ENCODE measurements at regions not wholly inside any gene's neighbourhood (a gene's known extent, or its start where the extent isn't known, plus 50 kb on each side); places are given as distances from the start of the nearest gene placed in this dataset.
"Not testable (repeated sequence)": the region's sequence is repeated elsewhere in the genome, so short reads cannot be mapped to it uniquely, and the experiment has no call there.

DNA sequence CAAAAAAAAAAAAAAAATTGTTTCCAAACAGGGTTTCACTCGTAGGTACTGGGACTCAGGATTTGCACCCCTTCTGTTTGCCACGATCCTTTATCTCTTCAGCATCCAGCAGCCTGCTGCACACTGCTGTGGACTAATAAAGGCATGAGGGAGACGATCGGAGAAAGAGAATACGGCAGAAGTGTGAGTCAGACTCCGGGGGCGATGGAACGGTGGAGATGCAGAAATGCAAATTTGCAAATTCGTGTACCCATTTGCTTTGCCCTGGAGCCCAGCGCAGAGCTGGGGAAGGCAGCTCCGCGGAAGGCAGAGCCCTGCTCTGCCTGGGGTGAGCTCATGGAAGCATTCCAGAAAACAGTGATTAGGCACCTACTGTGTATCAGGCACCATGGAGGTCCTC, 270.3 kb downstream of the ASMT start:
- WGBS, 2 experiments = 93 to 95% methylated on average over 12 of the region's 12 CpGs
- H3K27me3 ChIP-seq (ENCODE audit: control insufficient read depth, insufficient read depth, low read length, poor library complexity, severe bottlenecking) = no peaks in the 10 kb centered on the region
- no peaks in the 10 kb centered on the region for H3K9me3 ChIP-seq (ENCODE audit: control insufficient read depth, low read length)
- no peaks in the 10 kb centered on the region for H3K4me1 ChIP-seq (ENCODE audit: control insufficient read depth, insufficient read depth, low read length)
- H3K27ac ChIP-seq (ENCODE audit: insufficient read depth, low read depth, low read length, poor library complexity, severe bottlenecking) = no peak overlapping the region
- H3K4me3 ChIP-seq (ENCODE audit: insufficient read depth, low read depth, low read length) = no peak overlapping the region
- no peaks in the 10 kb centered on the region for H3K36me3 ChIP-seq (ENCODE audit: control insufficient read depth, insufficient read depth, low read length)

DNA sequence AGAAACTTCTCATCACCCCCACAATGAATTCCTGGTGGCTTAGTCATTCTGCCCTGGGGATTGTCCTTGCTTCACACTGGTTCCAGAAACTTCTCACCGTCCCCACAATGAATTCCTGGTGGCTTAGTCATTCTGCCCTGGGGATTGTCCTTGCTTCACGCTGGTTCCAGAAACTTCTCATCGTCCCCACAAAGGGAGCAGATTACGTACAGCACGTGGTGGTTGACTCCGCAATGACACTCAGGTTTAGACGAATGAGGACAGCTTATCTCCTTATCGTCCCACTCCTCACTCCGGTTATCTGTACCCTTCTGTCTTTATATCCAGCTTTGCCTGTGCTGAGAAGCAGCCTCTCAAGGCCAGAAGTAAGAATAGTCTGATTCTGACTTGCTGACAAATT, 273.4 kb downstream of the ASMT start:
- H3K4me3 ChIP-seq (ENCODE audit: insufficient read depth, low read depth, low read length); H3K27ac ChIP-seq (ENCODE audit: insufficient read depth, low read depth, low read length, poor library complexity, severe bottlenecking); H3K27me3 ChIP-seq (ENCODE audit: control insufficient read depth, insufficient read depth, low read length, poor library complexity, severe bottlenecking); H3K4me1 ChIP-seq (ENCODE audit: control insufficient read depth, insufficient read depth, low read length); H3K9me3 ChIP-seq (ENCODE audit: control insufficient read depth, low read length); H3K36me3 ChIP-seq (ENCODE audit: control insufficient read depth, insufficient read depth, low read length): not testable (repeated sequence)
- WGBS, 2 experiments = 96 to 97% methylated on average over 9 of the region's 9 CpGs

DNA sequence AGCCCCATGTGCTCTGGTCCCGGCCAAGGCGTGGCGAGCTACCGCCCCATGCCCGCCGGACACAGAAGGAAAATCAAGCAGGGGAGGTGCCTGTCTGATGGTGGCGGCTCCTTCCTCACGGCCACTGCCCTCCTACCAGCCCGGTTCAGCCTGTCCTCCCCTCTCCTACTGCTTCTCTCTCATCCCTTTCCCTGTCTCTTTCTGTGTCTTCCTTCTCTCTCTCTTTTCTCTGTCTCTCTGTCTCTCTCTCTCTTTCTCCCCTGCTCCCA, 279.1 kb downstream of the ASMT start:
- Histone ChIP-seq H3K4me3 (ENCODE audit: insufficient read depth, low read depth, low read length) (no peak overlapping the region), H3K27ac (ENCODE audit: insufficient read depth, low read depth, low read length, poor library complexity, severe bottlenecking) (no peak overlapping the region), H3K27me3 (ENCODE audit: control insufficient read depth, insufficient read depth, low read length, poor library complexity, severe bottlenecking) (no peaks in the 10 kb centered on the region), H3K4me1 (ENCODE audit: control insufficient read depth, insufficient read depth, low read length) (no peaks in the 10 kb centered on the region), H3K36me3 (ENCODE audit: control insufficient read depth, insufficient read depth, low read length) (no peaks in the 10 kb centered on the region), H3K9me3 (ENCODE audit: control insufficient read depth, low read length) (no peaks in the 10 kb centered on the region)
- 92 to 93% methylated on average over 9 of the region's 9 CpGs for WGBS, 2 experiments

DNA sequence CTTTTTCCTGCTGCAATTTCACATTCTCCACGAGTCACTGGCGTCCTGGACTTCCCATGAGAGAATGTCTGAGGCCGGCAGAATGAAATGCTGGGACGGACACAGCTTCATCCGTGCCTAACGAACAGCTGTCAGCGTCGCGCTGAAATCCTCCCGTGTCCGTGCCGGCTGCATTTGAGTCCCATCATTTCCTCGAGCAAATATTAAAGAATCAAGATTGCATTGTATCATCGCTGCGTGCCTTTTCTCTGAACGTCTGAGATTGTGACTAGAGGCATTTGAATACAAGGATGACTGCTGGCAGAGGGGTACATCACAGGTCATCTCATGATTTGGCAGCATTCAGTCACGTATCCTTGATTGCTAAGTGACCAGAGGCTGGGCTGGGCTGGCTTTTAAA, 279.9 kb downstream of the ASMT start:
- 87% methylated on average over 17 of the region's 17 CpGs for WGBS, 2 experiments
- H3K27ac ChIP-seq (ENCODE audit: insufficient read depth, low read depth, low read length, poor library complexity, severe bottlenecking) = no peak overlapping the region
- H3K36me3 ChIP-seq (ENCODE audit: control insufficient read depth, insufficient read depth, low read length) = no peaks in the 10 kb centered on the region
- no peaks in the 10 kb centered on the region for H3K9me3 ChIP-seq (ENCODE audit: control insufficient read depth, low read length)
- no peaks in the 10 kb centered on the region for H3K4me1 ChIP-seq (ENCODE audit: control insufficient read depth, insufficient read depth, low read length)
- no peak overlapping the region for H3K4me3 ChIP-seq (ENCODE audit: insufficient read depth, low read depth, low read length)
- no peaks in the 10 kb centered on the region for H3K27me3 ChIP-seq (ENCODE audit: control insufficient read depth, insufficient read depth, low read length, poor library complexity, severe bottlenecking)

DNA sequence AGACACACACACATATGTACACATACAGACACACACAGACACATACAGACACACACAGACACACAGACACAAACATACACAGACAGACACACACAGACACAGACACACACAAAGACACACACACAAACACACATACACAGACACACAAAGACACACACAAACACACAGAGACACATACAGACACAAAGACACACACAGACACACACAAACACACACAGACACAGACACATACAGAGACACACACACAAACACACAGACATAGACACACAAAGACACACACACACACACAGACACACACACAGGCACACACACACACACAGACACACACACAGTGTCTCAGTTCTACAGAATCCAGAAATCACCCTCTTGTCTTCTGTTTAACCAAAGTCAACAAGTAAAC, 280.7 kb downstream of the ASMT start:
- Histone ChIP-seq H3K27ac (ENCODE audit: insufficient read depth, low read depth, low read length, poor library complexity, severe bottlenecking) (no peak overlapping the region), H3K4me3 (ENCODE audit: insufficient read depth, low read depth, low read length) (no peak overlapping the region), H3K36me3 (ENCODE audit: control insufficient read depth, insufficient read depth, low read length) (no peaks in the 10 kb centered on the region), H3K9me3 (ENCODE audit: control insufficient read depth, low read length) (no peaks in the 10 kb centered on the region), H3K4me1 (ENCODE audit: control insufficient read depth, insufficient read depth, low read length) (no peaks in the 10 kb centered on the region), H3K27me3 (ENCODE audit: control insufficient read depth, insufficient read depth, low read length, poor library complexity, severe bottlenecking) (no peaks in the 10 kb centered on the region)

DNA sequence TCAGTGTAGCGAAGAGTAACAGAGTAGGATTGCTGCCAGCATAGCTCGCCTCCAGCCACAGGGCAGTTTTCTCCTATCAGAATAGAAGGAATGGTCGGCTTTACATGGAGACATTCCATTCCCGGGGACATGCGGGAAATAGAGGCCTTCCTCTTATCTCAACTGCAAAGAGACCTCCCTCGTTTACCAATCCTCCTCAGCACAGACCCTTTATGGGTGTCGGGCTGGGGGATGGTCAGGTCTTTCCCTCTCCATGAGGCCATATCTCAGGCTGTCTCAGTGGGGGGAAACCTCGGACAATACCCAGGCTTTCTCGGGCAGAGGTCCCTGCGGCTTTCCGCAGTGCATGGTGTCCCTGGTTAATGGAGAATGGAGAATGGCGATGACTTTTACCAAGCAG, 285.0 kb downstream of the ASMT start:
- H3K4me3 ChIP-seq (ENCODE audit: insufficient read depth, low read depth, low read length) = no peak overlapping the region
- no peaks in the 10 kb centered on the region for H3K27me3 ChIP-seq (ENCODE audit: control insufficient read depth, insufficient read depth, low read length, poor library complexity, severe bottlenecking)
- H3K9me3 ChIP-seq (ENCODE audit: control insufficient read depth, low read length) = no peaks in the 10 kb centered on the region
- H3K4me1 ChIP-seq (ENCODE audit: control insufficient read depth, insufficient read depth, low read length) = no peaks in the 10 kb centered on the region
- no peaks in the 10 kb centered on the region for H3K36me3 ChIP-seq (ENCODE audit: control insufficient read depth, insufficient read depth, low read length)
- 67 to 71% methylated on average over 12 of the region's 12 CpGs for WGBS, 2 experiments
- no peak overlapping the region for H3K27ac ChIP-seq (ENCODE audit: insufficient read depth, low read depth, low read length, poor library complexity, severe bottlenecking)

DNA sequence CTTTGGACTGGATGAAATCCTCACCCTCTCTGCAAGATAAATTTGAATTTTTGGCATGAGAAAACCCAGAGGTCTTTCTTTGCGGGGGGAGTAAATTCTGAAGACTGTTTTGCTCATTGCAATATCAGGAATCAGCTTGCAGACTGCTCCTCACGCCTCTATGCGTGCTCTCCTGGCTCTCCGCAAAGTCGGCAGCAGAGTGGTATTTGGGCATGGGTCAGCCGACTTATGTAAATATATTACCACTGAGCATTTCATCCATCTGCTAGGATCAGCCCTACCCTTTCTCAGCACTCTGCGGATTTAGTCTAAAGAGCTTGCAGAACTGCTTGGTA, 288.0 kb downstream of the ASMT start:
- no peak overlapping the region for H3K4me3 ChIP-seq (ENCODE audit: insufficient read depth, low read depth, low read length)
- no peaks in the 10 kb centered on the region for H3K9me3 ChIP-seq (ENCODE audit: control insufficient read depth, low read length)
- no peaks in the 10 kb centered on the region for H3K36me3 ChIP-seq (ENCODE audit: control insufficient read depth, insufficient read depth, low read length)
- no peaks in the 10 kb centered on the region for H3K4me1 ChIP-seq (ENCODE audit: control insufficient read depth, insufficient read depth, low read length)
- 87 to 92% methylated on average over 7 of the region's 7 CpGs for WGBS, 2 experiments
- H3K27ac ChIP-seq (ENCODE audit: insufficient read depth, low read depth, low read length, poor library complexity, severe bottlenecking) = no peak overlapping the region
- no peaks in the 10 kb centered on the region for H3K27me3 ChIP-seq (ENCODE audit: control insufficient read depth, insufficient read depth, low read length, poor library complexity, severe bottlenecking)

DNA sequence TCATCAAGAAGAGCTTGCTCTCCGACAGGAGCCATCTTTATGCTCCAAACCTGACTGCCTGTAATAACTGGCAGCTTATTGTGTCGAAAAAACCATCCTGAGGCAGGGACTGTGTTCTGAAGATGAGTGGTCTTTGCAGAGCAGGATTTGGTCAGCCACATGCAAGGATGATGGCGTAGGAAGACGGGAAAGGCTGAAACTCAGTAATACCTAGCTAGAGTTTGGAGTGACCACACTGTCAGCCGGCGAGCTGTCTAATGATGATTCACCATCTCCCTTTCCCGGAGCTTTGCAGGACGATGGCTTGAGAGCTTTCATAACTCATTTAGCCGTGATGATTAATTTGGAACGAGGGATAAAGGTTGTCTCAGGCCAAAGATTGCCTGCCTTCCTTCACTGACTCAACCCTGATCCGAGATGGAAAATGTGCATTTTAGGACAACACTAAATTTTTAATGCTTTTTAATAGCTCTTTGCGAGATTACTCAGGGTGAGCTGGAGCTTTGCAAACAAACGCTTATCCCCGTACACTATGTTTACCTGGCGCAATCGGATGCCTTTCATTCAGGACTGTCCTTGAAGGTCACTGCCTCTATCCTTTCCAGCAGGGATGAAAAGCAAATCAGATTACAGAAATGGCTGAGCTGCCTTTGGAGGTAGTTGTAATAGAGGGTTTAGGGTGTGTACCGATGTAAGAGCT, 288.5 kb downstream of the ASMT start:
- H3K9me3 ChIP-seq (ENCODE audit: control insufficient read depth, low read length) = no peaks in the 10 kb centered on the region
- H3K4me3 ChIP-seq (ENCODE audit: insufficient read depth, low read depth, low read length) = no peak overlapping the region
- H3K27me3 ChIP-seq (ENCODE audit: control insufficient read depth, insufficient read depth, low read length, poor library complexity, severe bottlenecking) = no peaks in the 10 kb centered on the region
- H3K27ac ChIP-seq (ENCODE audit: insufficient read depth, low read depth, low read length, poor library complexity, severe bottlenecking) = no peak overlapping the region
- no peaks in the 10 kb centered on the region for H3K4me1 ChIP-seq (ENCODE audit: control insufficient read depth, insufficient read depth, low read length)
- WGBS, 2 experiments = 92 to 95% methylated on average over 17 of the region's 17 CpGs
- H3K36me3 ChIP-seq (ENCODE audit: control insufficient read depth, insufficient read depth, low read length) = no peaks in the 10 kb centered on the region

DNA sequence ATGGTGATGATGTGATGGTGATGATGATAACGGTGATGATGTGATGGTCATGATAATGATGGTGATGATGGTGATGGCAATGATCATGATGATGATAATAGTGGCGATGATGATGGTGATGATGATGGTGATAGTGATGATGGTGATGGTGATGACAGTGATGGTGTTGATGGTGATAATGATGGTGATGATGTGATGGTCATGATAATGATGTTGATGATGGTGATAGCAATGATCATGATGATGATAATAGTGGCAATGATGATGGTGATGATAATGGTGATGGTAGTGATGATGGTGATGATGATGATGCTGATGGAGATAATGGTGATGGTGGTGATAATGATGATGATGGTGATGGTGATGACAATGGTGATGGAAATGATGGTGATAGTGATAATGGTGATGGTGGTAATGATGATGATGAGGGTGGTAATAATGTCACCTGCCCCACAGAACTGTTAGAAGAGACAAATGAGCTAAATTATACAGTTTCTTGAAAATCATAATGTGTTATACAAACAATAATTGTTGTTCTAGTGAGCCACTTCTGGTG, 289.9 kb downstream of the ASMT start:
- no peak overlapping the region for H3K4me3 ChIP-seq (ENCODE audit: insufficient read depth, low read depth, low read length)
- no peaks in the 10 kb centered on the region for H3K36me3 ChIP-seq (ENCODE audit: control insufficient read depth, insufficient read depth, low read length)

DNA sequence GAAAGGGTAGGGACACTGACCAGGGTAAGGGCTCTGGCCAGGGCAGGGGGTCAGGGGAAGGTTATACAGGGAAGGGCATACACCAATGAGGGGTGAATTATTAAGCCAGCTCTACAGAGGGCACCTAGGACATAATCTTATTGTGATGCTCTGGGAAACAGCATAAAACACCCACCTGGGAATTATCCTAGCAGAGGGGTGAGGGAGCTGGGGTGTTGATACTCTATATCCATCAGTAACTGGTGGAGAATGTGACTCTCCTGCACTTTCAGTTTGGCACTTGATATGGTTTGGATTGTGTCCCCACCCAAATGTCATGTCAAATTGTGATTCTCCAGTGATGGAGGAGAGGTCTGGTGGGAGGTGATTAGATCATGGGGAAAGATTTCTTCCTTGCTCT, 291.2 kb downstream of the ASMT start:
- Histone ChIP-seq H3K27me3 (ENCODE audit: control insufficient read depth, insufficient read depth, low read length, poor library complexity, severe bottlenecking) (no peaks in the 10 kb centered on the region), H3K4me1 (ENCODE audit: control insufficient read depth, insufficient read depth, low read length) (no peaks in the 10 kb centered on the region), H3K9me3 (ENCODE audit: control insufficient read depth, low read length) (no peaks in the 10 kb centered on the region), H3K4me3 (ENCODE audit: insufficient read depth, low read depth, low read length) (no peak overlapping the region), H3K36me3 (ENCODE audit: control insufficient read depth, insufficient read depth, low read length) (no peaks in the 10 kb centered on the region), H3K27ac (ENCODE audit: insufficient read depth, low read depth, low read length, poor library complexity, severe bottlenecking) (no peak overlapping the region)

More for the DNA sequence above, 289.9 kb downstream of the ASMT start:
- H3K4me1 ChIP-seq (ENCODE audit: control insufficient read depth, insufficient read depth, low read length) = no peaks in the 10 kb centered on the region
- H3K9me3 ChIP-seq (ENCODE audit: control insufficient read depth, low read length) = no peaks in the 10 kb centered on the region
- no peak overlapping the region for H3K27ac ChIP-seq (ENCODE audit: insufficient read depth, low read depth, low read length, poor library complexity, severe bottlenecking)
- H3K27me3 ChIP-seq (ENCODE audit: control insufficient read depth, insufficient read depth, low read length, poor library complexity, severe bottlenecking) = no peaks in the 10 kb centered on the region
- WGBS, 2 experiments = 92 to 94% methylated on average over 2 of the region's 2 CpGs

DNA sequence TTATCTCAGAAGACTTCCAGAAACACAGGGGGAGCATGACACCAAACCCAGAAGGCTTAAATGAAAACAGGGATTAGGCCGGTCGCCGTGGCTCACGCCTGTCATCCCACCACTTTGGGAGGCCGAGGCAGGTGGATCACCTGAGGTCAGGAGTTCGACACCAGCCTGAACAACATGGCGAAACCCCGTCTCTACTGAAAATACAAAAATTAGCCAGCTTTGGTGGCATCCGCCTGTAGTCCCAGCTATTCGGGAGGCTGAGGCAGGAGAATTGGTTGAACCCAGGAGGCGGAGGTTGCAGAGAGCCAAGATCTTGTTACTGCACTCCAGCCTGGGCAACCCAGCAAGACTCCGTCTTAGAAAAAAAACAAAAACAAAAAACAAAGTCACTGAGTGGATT, 294.1 kb downstream of the ASMT start:
- H3K9me3 ChIP-seq (ENCODE audit: control insufficient read depth, low read length); H3K4me1 ChIP-seq (ENCODE audit: control insufficient read depth, insufficient read depth, low read length); H3K4me3 ChIP-seq (ENCODE audit: insufficient read depth, low read depth, low read length); H3K36me3 ChIP-seq (ENCODE audit: control insufficient read depth, insufficient read depth, low read length); H3K27me3 ChIP-seq (ENCODE audit: control insufficient read depth, insufficient read depth, low read length, poor library complexity, severe bottlenecking); H3K27ac ChIP-seq (ENCODE audit: insufficient read depth, low read depth, low read length, poor library complexity, severe bottlenecking): not testable (repeated sequence)
- 93% methylated on average over 12 of the region's 12 CpGs for WGBS, 2 experiments
